HG02840 (cell line): ENCODE measurements at regions not wholly inside any gene's neighbourhood (a gene's known extent, or its start where the extent isn't known, plus 50 kb on each side); places are given as distances from the start of the nearest gene placed in this dataset.
"Not testable (repeated sequence)": the region's sequence is repeated elsewhere in the genome, so short reads cannot be mapped to it uniquely, and the experiment has no call there.

Experiments used
- ATAC-seq: cut with Tn5 transposase; IDR thresholded peaks from one replicate; pipeline ENCODE4 v1.9.1; 2021; ENCODE audit warnings: mild to moderate bottlenecking, moderate library complexity, moderate number of reproducible peaks; ENCODE audit not compliant: unreplicated experiment, low FRiP score

GRCh38 chr3:125781678-125782077 is 186.4 kb upstream of the OSBPL11 start:
- not testable (repeated sequence) for ATAC-seq

GRCh38 chr3:125790312-125790711 is 178.7 kb upstream of the ROPN1B start:
- ATAC-seq = not testable (repeated sequence)

GRCh38 chr3:125791021-125791420 is 178.0 kb upstream of the ROPN1B start:
- ATAC-seq = not testable (repeated sequence)

- ATAC-seq = not testable (repeated sequence)
These were observed 159.0 kb upstream of the ROPN1B start for GRCh38 chr3:125810010-125810409.

- not testable (repeated sequence) for ATAC-seq
These were observed 146.8 kb upstream of the ROPN1B start for GRCh38 chr3:125822175-125822574.

GRCh38 chr3:125831005-125831750 is 137.8 kb upstream of the ROPN1B start:
- not testable (repeated sequence) for ATAC-seq

- ATAC-seq = not testable (repeated sequence)
These were observed 133.4 kb upstream of the ROPN1B start for GRCh38 chr3:125835562-125835961.

- not testable (repeated sequence) for ATAC-seq
These were observed 132.9 kb upstream of the ROPN1B start for GRCh38 chr3:125836011-125836551.

- not testable (repeated sequence) for ATAC-seq
These were observed 132.2 kb upstream of the ROPN1B start for GRCh38 chr3:125836786-125837185.

- not testable (repeated sequence) for ATAC-seq
These were observed 130.1 kb upstream of the ROPN1B start for GRCh38 chr3:125838857-125839256.

GRCh38 chr3:125840465-125840864 is 128.5 kb upstream of the ROPN1B start:
- ATAC-seq = not testable (repeated sequence)

- not testable (repeated sequence) for ATAC-seq
These were observed 121.0 kb upstream of the ROPN1B start for GRCh38 chr3:125847966-125848365.

- not testable (repeated sequence) for ATAC-seq
These were observed 114.0 kb upstream of the ROPN1B start for GRCh38 chr3:125855006-125855405.

- not testable (repeated sequence) for ATAC-seq
These were observed 108.4 kb upstream of the ROPN1B start for GRCh38 chr3:125860547-125860946.

- ATAC-seq = not testable (repeated sequence)
These were observed 106.1 kb upstream of the ROPN1B start for GRCh38 chr3:125862841-125863254.

GRCh38 chr3:125864532-125864931 is 104.4 kb upstream of the ROPN1B start:
- not testable (repeated sequence) for ATAC-seq

GRCh38 chr3:125886006-125886405 is 83.0 kb upstream of the ROPN1B start:
- not testable (repeated sequence) for ATAC-seq

- not testable (repeated sequence) for ATAC-seq
These were observed 69.8 kb upstream of the ROPN1B start for GRCh38 chr3:125899181-125899580.

GRCh38 chr3:125901473-125901872 is 67.5 kb upstream of the ROPN1B start:
- ATAC-seq = not testable (repeated sequence)

GRCh38 chr3:125903780-125904455 is 65.1 kb upstream of the ROPN1B start:
- not testable (repeated sequence) for ATAC-seq

- not testable (repeated sequence) for ATAC-seq
These were observed 61.7 kb upstream of the ROPN1B start for GRCh38 chr3:125907279-125907678.
